GM23248 (cell line): ENCODE measurements at regions not wholly inside any gene's neighbourhood (a gene's known extent, or its start where the extent isn't known, plus 50 kb on each side); places are given as distances from the start of the nearest gene placed in this dataset.

ENCODE experiments used
- DNase-seq: peaks from one replicate; pipeline ENCODE4 v3.0.0-alpha.2; 2015
- H2AFZ ChIP-seq: fragments of 200-600 bp; sonication (generic); 2 replicates; pipeline ENCODE4 v1.6.1; 2016; ENCODE audit warnings: antibody characterized with exemption
- H3F3A ChIP-seq: fragments of 200-600 bp; sonication (generic); 2 replicates; pipeline ENCODE4 v1.6.1; 2016; ENCODE audit warnings: mild to moderate bottlenecking, antibody characterized with exemption, mixed run types; ENCODE audit not compliant: insufficient read depth
- H3K27ac ChIP-seq: fragments of 200-600 bp; sonication (generic); 2 replicates; pipeline ENCODE4 v1.5.1; 2016; ENCODE audit warnings: mild to moderate bottlenecking
- H3K27me3 ChIP-seq: fragments of 200-600 bp; sonication (generic); replicated peaks from 2 replicates; pipeline ENCODE4 v1.6.1; 2016; ENCODE audit warnings: mild to moderate bottlenecking; ENCODE audit not compliant: insufficient read depth
- H3K36me3 ChIP-seq: fragments of 200-600 bp; sonication (generic); 2 replicates; pipeline ENCODE4 v1.6.1; 2016; ENCODE audit warnings: low read depth, mild to moderate bottlenecking
- H3K4me1 ChIP-seq: fragments of 200-600 bp; sonication (generic); 2 replicates; pipeline ENCODE4 v1.6.1; 2016; ENCODE audit warnings: mild to moderate bottlenecking; ENCODE audit not compliant: insufficient read depth
- H3K4me2 ChIP-seq: fragments of 200-600 bp; sonication (generic); one replicate; pipeline ENCODE4 v1.6.1; 2016; ENCODE audit warnings: mild to moderate bottlenecking; ENCODE audit not compliant: unreplicated experiment
- H3K4me3 ChIP-seq: fragments of 200-600 bp; sonication (generic); 2 replicates; pipeline ENCODE4 v1.5.1; 2016; ENCODE audit warnings: mild to moderate bottlenecking
- H3K79me2 ChIP-seq: fragments of 200-600 bp; sonication (generic); 2 replicates; pipeline ENCODE4 v1.6.1; 2016; ENCODE audit warnings: mild to moderate bottlenecking; ENCODE audit not compliant: insufficient read depth
- H3K9ac ChIP-seq: fragments of 200-600 bp; sonication (generic); 2 replicates; pipeline ENCODE4 v1.6.1; 2016; ENCODE audit warnings: mild to moderate bottlenecking
- H3K9me2 ChIP-seq: fragments of 200-600 bp; sonication (generic); 2 replicates; pipeline ENCODE4 v1.6.1; 2016; ENCODE audit warnings: mixed run types, mild to moderate bottlenecking, moderate library complexity; ENCODE audit not compliant: insufficient read depth
- H3K9me3 ChIP-seq: fragments of 200-600 bp; sonication (generic); one replicate; pipeline ENCODE4 v1.6.1; 2017; ENCODE audit warnings: low read depth
- H4K20me1 ChIP-seq: fragments of 200-600 bp; sonication (generic); 2 replicates; pipeline ENCODE4 v1.6.0; 2016; ENCODE audit not compliant: insufficient read depth
- EZH2 ChIP-seq: fragments of 200-600 bp; sonication (generic); IDR thresholded peaks from 2 replicates; pipeline ENCODE4 v1.6.1; 2018; ENCODE audit warnings: antibody characterized with exemption, mild to moderate bottlenecking; ENCODE audit not compliant: insufficient read depth, poor library complexity, severe bottlenecking
- EZH2phosphoT487 ChIP-seq: fragments of 200-600 bp; sonication (generic); IDR thresholded peaks from 2 replicates; pipeline ENCODE4 v1.6.1; 2018; ENCODE audit warnings: antibody characterized with exemption, moderate library complexity, mild to moderate bottlenecking, low read depth; ENCODE audit not compliant: insufficient read depth
- WGBS, 2 experiments: methylation state at CpG; one replicate each; pipeline ENCODE4 v1.1.6; 2015 to 2017; ENCODE audit warnings: low lambda C conversion rate in 2 of 2, low coverage in 1 of 2; ENCODE audit errors: missing lambda C conversion rate in 2 of 2; 5-methylcytosine and 5-hydroxymethylcytosine counted together
- in situ Hi-C: fragments of 300-500 bp; cut with MboI; formaldehyde crosslinking; loops from 2 replicates; pipeline ENCODE4 v1.15.0; 2020

- Histone ChIP-seq H3K4me3 (no peak overlapping the region), H3K4me1 (no peaks in the 10 kb centered on the region), H3K27me3 (peaks cover 20% of the 10 kb centered on the region), H3K79me2 (no peaks in the 10 kb centered on the region), H3K27ac (no peak overlapping the region), H4K20me1 (no peaks in the 10 kb centered on the region), H3F3A (no peaks in the 10 kb centered on the region), H3K4me2 (no peak overlapping the region), H2AFZ (no peak overlapping the region), H3K9me3 (no peaks in the 10 kb centered on the region), H3K9ac (no peak overlapping the region), H3K9me2 (no peaks in the 10 kb centered on the region), H3K36me3 (no peaks in the 10 kb centered on the region)
- no peak for TF ChIP-seq EZH2
- TF ChIP-seq EZH2phosphoT487 = no peak
- in situ Hi-C loops = no loop called here
- 0 to 2% methylated on average over 2 of the region's 2 CpGs for WGBS, 2 experiments
- no peak for DNase-seq
These were observed 128.0 kb upstream of the MBL2 start for GRCh38 chr10:52900593-52900992.

GRCh38 chr10:52897162-52897561, 124.6 kb upstream of the MBL2 start:
- H4K20me1 ChIP-seq = no peaks in the 10 kb centered on the region
- in situ Hi-C loops = no loop called here

GRCh38 chr10:52895059-52895458, 122.5 kb upstream of the MBL2 start:
- H3K9me2 ChIP-seq = no peaks in the 10 kb centered on the region
- H3K4me1 ChIP-seq = no peaks in the 10 kb centered on the region
- H4K20me1 ChIP-seq = no peaks in the 10 kb centered on the region
- DNase-seq = no peak
- no peaks in the 10 kb centered on the region for H3K79me2 ChIP-seq
- H3K27me3 ChIP-seq = peaks cover 23% of the 10 kb centered on the region
- TF ChIP-seq EZH2 (no peak), EZH2phosphoT487 (no peak)
- H2AFZ ChIP-seq = no peak overlapping the region
- no peak overlapping the region for H3K27ac ChIP-seq
- no peak overlapping the region for H3K4me2 ChIP-seq
- H3K9ac ChIP-seq = no peak overlapping the region
- no peaks in the 10 kb centered on the region for H3K36me3 ChIP-seq
- H3K4me3 ChIP-seq = no peak overlapping the region
- H3K9me3 ChIP-seq = no peaks in the 10 kb centered on the region
- in situ Hi-C loops = no loop called here
- H3F3A ChIP-seq = no peaks in the 10 kb centered on the region

More at GRCh38 chr10:52897162-52897561, 124.6 kb upstream of the MBL2 start:
- Histone ChIP-seq H3F3A (no peaks in the 10 kb centered on the region), H3K36me3 (no peaks in the 10 kb centered on the region), H3K4me1 (no peaks in the 10 kb centered on the region), H3K4me2 (no peak overlapping the region), H3K9me2 (no peaks in the 10 kb centered on the region), H3K9me3 (no peaks in the 10 kb centered on the region), H2AFZ (no peak overlapping the region), H3K27me3 (peaks cover 28% of the 10 kb centered on the region), H3K4me3 (no peak overlapping the region), H3K27ac (no peak overlapping the region), H3K79me2 (no peaks in the 10 kb centered on the region), H3K9ac (no peak overlapping the region)
- no peak for TF ChIP-seq EZH2phosphoT487
- no peak for TF ChIP-seq EZH2
- DNase-seq = no peak

GRCh38 chr10:52890281-52890680, 117.7 kb upstream of the MBL2 start:
- Histone ChIP-seq H3K79me2 (no peaks in the 10 kb centered on the region), H3F3A (no peaks in the 10 kb centered on the region), H3K9me2 (no peaks in the 10 kb centered on the region), H3K9me3 (no peaks in the 10 kb centered on the region), H3K4me1 (no peaks in the 10 kb centered on the region), H3K4me3 (no peak overlapping the region), H2AFZ (no peak overlapping the region), H3K9ac (no peak overlapping the region), H4K20me1 (no peaks in the 10 kb centered on the region), H3K27me3 (peaks cover 33% of the 10 kb centered on the region), H3K4me2 (no peak overlapping the region), H3K27ac (no peak overlapping the region), H3K36me3 (no peaks in the 10 kb centered on the region)
- in situ Hi-C loops = no loop called here
- DNase-seq = no peak
- TF ChIP-seq EZH2 (no peak), EZH2phosphoT487 (no peak)
- WGBS, 2 experiments = 49 to 51% methylated on average over 17 of the region's 17 CpGs

GRCh38 chr10:52889611-52890010, 117.0 kb upstream of the MBL2 start:
- Histone ChIP-seq H3K9ac (no peak overlapping the region), H3K27me3 (peaks cover 33% of the 10 kb centered on the region), H3K4me3 (no peak overlapping the region), H4K20me1 (no peaks in the 10 kb centered on the region), H3F3A (no peaks in the 10 kb centered on the region), H3K9me3 (no peaks in the 10 kb centered on the region), H3K9me2 (no peaks in the 10 kb centered on the region), H3K27ac (no peak overlapping the region), H3K79me2 (no peaks in the 10 kb centered on the region), H3K4me2 (no peak overlapping the region), H3K4me1 (no peaks in the 10 kb centered on the region), H2AFZ (no peak overlapping the region), H3K36me3 (no peaks in the 10 kb centered on the region)
- no peak for DNase-seq
- WGBS, 2 experiments = 47 to 60% methylated on average over 11 to 12 of the region's 12 CpGs
- in situ Hi-C loops = no loop called here
- no peak for TF ChIP-seq EZH2
- TF ChIP-seq EZH2phosphoT487 = no peak
